CD4-positive, alpha-beta T cell (primary cell): ENCODE measurements at regions not wholly inside any gene's neighbourhood (a gene's known extent, or its start where the extent isn't known, plus 50 kb on each side); places are given as distances from the start of the nearest gene placed in this dataset.
"Not testable (repeated sequence)": the region's sequence is repeated elsewhere in the genome, so short reads cannot be mapped to it uniquely, and the experiment has no call there.

Experiments used
- ATAC-seq: fragments of 200-7000 bp; cut with Tn5 transposase; one replicate; pipeline ENCODE4 v1.10.0; 2022; ENCODE audit warnings: mild to moderate bottlenecking; ENCODE audit not compliant: poor library complexity
- CTCF ChIA-PET: fragments of 350-600 bp; sonication (Branson Sonifier 250); formaldehyde crosslinking; loops from one replicate; lab custom pipeline; 2021; ENCODE audit warnings: antibody characterized with exemption, inconsistent platforms; lab: Charles Lee
- POLR2A ChIA-PET: fragments of 350-600 bp; sonication (Branson Sonifier 250); formaldehyde crosslinking; loops from one replicate; lab custom pipeline; 2021; ENCODE audit warnings: antibody characterized with exemption, inconsistent platforms; lab: Charles Lee
- DNase-seq, 14 experiments: peaks; one replicate each; pipeline ENCODE4 v3.0.0-alpha.2; 2013 to 2020; ENCODE audit warnings: mixed read lengths in 2 of 14
- H3K27ac ChIP-seq, 2 donors: one replicate each; pipeline versions ENCODE4 v1.5.1 to v1.7.0; 2013; ENCODE audit warnings: low read length in 2 of 2, low read depth in 1 of 2, mild to moderate bottlenecking in 1 of 2
- H3K27me3 ChIP-seq, 2 experiments: 1 replicate in 1 of 2; 2 replicates in 1 of 2; pipeline versions ENCODE4 v1.6.1 to v1.7.0; 2013; ENCODE audit warnings: low read length in 2 of 2, control low read depth in 1 of 2, mild to moderate bottlenecking in 1 of 2, moderate library complexity in 1 of 2; ENCODE audit not compliant: insufficient read depth in 2 of 2, control insufficient read depth in 1 of 2
- H3K36me3 ChIP-seq: one replicate; pipeline ENCODE4 v1.6.1; 2013; ENCODE audit warnings: low read length, control low read depth; ENCODE audit not compliant: insufficient read depth
- H3K4me1 ChIP-seq: one replicate; pipeline ENCODE4 v1.6.1; 2013; ENCODE audit warnings: low read length, control low read depth; ENCODE audit not compliant: insufficient read depth
- H3K4me3 ChIP-seq: one replicate; pipeline ENCODE4 v1.5.1; 2013; ENCODE audit warnings: mild to moderate bottlenecking, low read length, moderate library complexity
- H3K9me3 ChIP-seq, 2 experiments: 1 replicate in 1 of 2; 2 replicates in 1 of 2; pipeline versions ENCODE4 v1.6.1 to v1.7.0; 2013; ENCODE audit warnings: low read length in 2 of 2, mild to moderate bottlenecking in 2 of 2, control low read depth in 1 of 2, moderate library complexity in 1 of 2; ENCODE audit not compliant: control insufficient read depth in 1 of 2, insufficient read depth in 1 of 2
- H3K27ac Mint-ChIP-seq: one replicate; pipeline ENCODE4 v1.8.0; 2020; ENCODE audit warnings: mixed read lengths
- H3K27me3 Mint-ChIP-seq: one replicate; pipeline ENCODE4 v1.8.0; 2021; ENCODE audit warnings: mixed read lengths
- H3K36me3 Mint-ChIP-seq: one replicate; pipeline ENCODE4 v1.8.0; 2021; ENCODE audit warnings: low read depth, mixed read lengths
- H3K4me1 Mint-ChIP-seq: one replicate; pipeline ENCODE4 v1.8.0; 2021; ENCODE audit warnings: low read depth, mixed read lengths
- H3K4me3 Mint-ChIP-seq: one replicate; pipeline ENCODE4 v1.8.0; 2020; ENCODE audit warnings: mild to moderate bottlenecking, mixed read lengths
- H3K9me3 Mint-ChIP-seq: one replicate; pipeline ENCODE4 v1.8.0; 2020; ENCODE audit warnings: mixed read lengths
- CTCF ChIP-seq: fragments of 200-600 bp; IDR thresholded peaks from one replicate; pipeline ENCODE4 v1.8.0; 2022; ENCODE audit warnings: antibody characterized with exemption, mild to moderate bottlenecking
- intact Hi-C, 2 experiments: fragments of 100-400 bp; cut with DNase I in 1 of 2; cut with micrococcal nuclease in 1 of 2; formaldehyde crosslinking; loops; one replicate each; pipeline versions ENCODE4 v1.15.1 to v1.9.0; 2023 to 2025; cut with DNase I, micrococcal nuclease

GRCh38 chr17:51427856-51428255 lies 167.5 kb downstream of the UTP18 start:
- H3K36me3 ChIP-seq = no peaks in the 10 kb centered on the region
- CTCF ChIA-PET = interaction anchor here (1.7 to 2.6 kb wide), 2 partner anchors 8 to 34 kb away, joined by 6 to 9 read pairs; no protein-coding TSS in a partner anchor
- H3K4me3 ChIP-seq = no peak overlapping the region
- H3K4me1 ChIP-seq = peaks cover 49% of the 10 kb centered on the region
- peak overlapping the region; percentile 92 to 96 for H3K27ac ChIP-seq
- intact Hi-C loops = loop anchor here in 1 of 2 experiments (5.0 kb wide), 1 partner anchor 34 kb away; no protein-coding TSS in a partner anchor
- Mint-ChIP-seq H3K9me3 (no peaks in the 10 kb centered on the region), H3K27me3 (no peaks in the 10 kb centered on the region), H3K4me1 (peaks cover 56% of the 10 kb centered on the region), H3K36me3 (no peaks in the 10 kb centered on the region), H3K27ac (peak overlapping the region; percentile 95), H3K4me3 (peak overlapping the region; percentile 49)
- TF ChIP-seq CTCF = no peak
- DNase-seq (peak; percentile 43 to 93 (median 70)), ATAC-seq (peak; percentile 81)
- POLR2A ChIA-PET = interaction anchor here (0.6 to 1.8 kb wide), 4 partner anchors 12 to 78 kb away, joined by 3 to 5 read pairs (median 4); no protein-coding TSS in a partner anchor
- no peaks in the 10 kb centered on the region for H3K9me3 ChIP-seq
- no peaks in the 10 kb centered on the region for H3K27me3 ChIP-seq

- ATAC-seq = no peak
- Mint-ChIP-seq H3K9me3 (no peaks in the 10 kb centered on the region), H3K36me3 (no peaks in the 10 kb centered on the region), H3K27ac (peak overlapping the region; percentile 95), H3K27me3 (no peaks in the 10 kb centered on the region), H3K4me1 (peaks cover 56% of the 10 kb centered on the region), H3K4me3 (peak overlapping the region; percentile 42)
- ChIA-PET POLR2A (interaction anchor here (0.6 to 1.8 kb wide), 3 partner anchors 11 to 14 kb away, joined by 3 to 5 read pairs (median 4); no protein-coding TSS in a partner anchor), CTCF (interaction anchor here (1.7 to 2.6 kb wide), 2 partner anchors 7 to 33 kb away, joined by 6 to 9 read pairs; no protein-coding TSS in a partner anchor)
- TF ChIP-seq CTCF = no peak
- peaks cover 49% of the 10 kb centered on the region for H3K4me1 ChIP-seq
- intact Hi-C loops = loop anchor here in 1 of 2 experiments (5.0 kb wide), 1 partner anchor 33 kb away; no protein-coding TSS in a partner anchor
- peak in 3 of 14 experiments; percentile 34 to 56 (median 47) for DNase-seq
- H3K27ac ChIP-seq = peak overlapping the region; percentile 92 to 96
- H3K9me3 ChIP-seq = no peaks in the 10 kb centered on the region
- no peaks in the 10 kb centered on the region for H3K36me3 ChIP-seq
- H3K4me3 ChIP-seq = no peak overlapping the region
- H3K27me3 ChIP-seq = no peaks in the 10 kb centered on the region
Measured at GRCh38 chr17:51428668-51429495, 168.5 kb downstream of the UTP18 start.

GRCh38 chr17:51429938-51430337 lies 169.6 kb downstream of the UTP18 start:
- Histone ChIP-seq H3K4me1 (peaks cover 52% of the 10 kb centered on the region), H3K27ac (peak overlapping the region; percentile 92 to 96)
- peak in 3 of 14 experiments; percentile 20 to 30 (median 25) for DNase-seq
- H3K4me3 Mint-ChIP-seq = peak overlapping the region; percentile 69
- intact Hi-C loops = loop anchor here in 1 of 2 experiments (5.0 kb wide), 1 partner anchor 32 kb away; no protein-coding TSS in a partner anchor
- H3K9me3 Mint-ChIP-seq, H3K36me3 ChIP-seq, H3K27me3 Mint-ChIP-seq, ATAC-seq, H3K4me3 ChIP-seq, H3K9me3 ChIP-seq, H3K27me3 ChIP-seq, H3K36me3 Mint-ChIP-seq: not testable (repeated sequence)
- ChIA-PET CTCF (interaction anchor here (1.0 to 1.5 kb wide), 2 partner anchors 25 to 58 kb away, joined by 3 to 6 read pairs; no protein-coding TSS in a partner anchor), POLR2A (interaction anchor here (1.0 kb wide), 1 partner anchor 11 kb away, joined by 3 read pairs; no protein-coding TSS in a partner anchor)
- H3K4me1 Mint-ChIP-seq = peaks cover 65% of the 10 kb centered on the region
- peak overlapping the region; percentile 95 for H3K27ac Mint-ChIP-seq
